NT2/D1 (cell line): ENCODE measurements at regions not wholly inside any gene's neighbourhood (a gene's known extent, or its start where the extent isn't known, plus 50 kb on each side); places are given as distances from the start of the nearest gene placed in this dataset.

Experiments
- DNase-seq: peaks from one replicate; pipeline ENCODE4 v3.0.0-alpha.2; 2011; ENCODE audit warnings: low read depth, low spot score
- H3K27me3 ChIP-seq: 2 replicates; pipeline ENCODE4 v1.6.0; 2011; ENCODE audit warnings: mild to moderate bottlenecking; ENCODE audit not compliant: insufficient read length, insufficient read depth
- H3K36me3 ChIP-seq: 2 replicates; pipeline ENCODE4 v1.6.1; 2011; ENCODE audit warnings: mild to moderate bottlenecking, low read length, mixed read lengths; ENCODE audit not compliant: insufficient read depth, insufficient read length
- H3K4me1 ChIP-seq: 2 replicates; pipeline ENCODE4 v1.5.1; 2011; ENCODE audit not compliant: insufficient read depth, insufficient read length
- H3K4me3 ChIP-seq: 2 replicates; pipeline ENCODE4 v1.5.1; 2011; ENCODE audit warnings: low read depth; ENCODE audit not compliant: insufficient read length
- H3K9ac ChIP-seq: 2 replicates; pipeline ENCODE4 v1.6.0; 2011; ENCODE audit warnings: low read depth; ENCODE audit not compliant: insufficient read length
- H3K9me3 ChIP-seq: 2 replicates; pipeline ENCODE4 v1.5.1; 2011; ENCODE audit warnings: mild to moderate bottlenecking, low read length; ENCODE audit not compliant: insufficient read depth
- SUZ12 ChIP-seq: IDR thresholded peaks from 2 replicates; pipeline ENCODE4 v1.6.1; 2011; ENCODE audit not compliant: insufficient read length, insufficient read depth; ENCODE audit errors: extremely low read depth
- YY1 ChIP-seq: IDR thresholded peaks from 2 replicates; pipeline ENCODE4 v1.6.1; 2011; ENCODE audit not compliant: insufficient read length, insufficient read depth
- ZNF274 ChIP-seq: IDR thresholded peaks from 2 replicates; pipeline ENCODE4 v1.6.1; 2011; ENCODE audit warnings: mild to moderate bottlenecking, low read depth, low read length

DNA sequence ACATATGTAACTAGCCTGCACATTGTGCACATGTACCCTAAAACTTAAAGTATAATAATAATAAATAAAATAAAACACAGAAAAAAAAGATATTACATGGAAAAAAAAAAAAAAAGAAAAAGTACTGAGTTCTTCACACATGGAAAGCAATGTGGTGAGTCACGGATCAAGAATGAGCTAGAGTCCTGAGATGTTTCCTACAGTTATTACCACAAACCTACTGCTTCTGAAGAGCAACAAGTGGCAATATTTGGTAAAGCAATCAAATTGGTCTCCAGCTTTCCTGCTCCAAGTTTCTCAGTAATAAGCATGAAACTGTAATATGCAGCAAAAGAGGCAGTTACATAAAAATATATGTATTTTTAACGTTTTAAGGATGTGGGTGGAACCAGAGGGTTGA is 223.3 kb upstream of the SALL1 start:
- no peak overlapping the region for H3K9ac ChIP-seq
- no peaks in the 10 kb centered on the region; the same call in 1 of the 2 replicates for H3K9me3 ChIP-seq
- H3K4me1 ChIP-seq: no peaks in the 10 kb centered on the region
- H3K36me3 ChIP-seq: no peaks in the 10 kb centered on the region
- TF ChIP-seq ZNF274 (no peak), SUZ12 (no peak), YY1 (no peak)
- no peak overlapping the region for H3K4me3 ChIP-seq
- H3K27me3 ChIP-seq: no peaks in the 10 kb centered on the region
- DNase-seq: no peak

DNA sequence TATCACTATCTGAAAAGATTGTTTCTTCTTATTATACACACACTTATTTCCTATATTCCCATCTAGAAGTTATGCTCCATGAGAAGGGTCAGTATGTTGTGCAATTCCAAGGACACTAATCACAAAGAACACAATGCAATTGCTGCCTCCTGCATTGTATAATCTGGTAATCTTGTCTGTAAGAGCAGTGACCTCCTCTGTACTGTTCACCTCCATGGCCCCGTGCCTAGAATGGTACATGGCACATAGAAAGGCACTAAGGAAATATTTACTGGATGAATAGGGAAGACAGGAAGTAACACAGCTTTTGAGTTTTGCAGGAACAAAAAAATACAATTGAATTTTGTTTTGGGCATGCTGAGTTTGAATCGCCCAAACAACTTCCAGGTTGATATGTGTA is 214.6 kb upstream of the SALL1 start:
- no peaks in the 10 kb centered on the region for H3K27me3 ChIP-seq
- H3K36me3 ChIP-seq: no peaks in the 10 kb centered on the region
- H3K4me1 ChIP-seq: no peaks in the 10 kb centered on the region
- TF ChIP-seq SUZ12 (no peak), YY1 (no peak), ZNF274 (no peak)
- no peak overlapping the region for H3K9ac ChIP-seq
- no peak for DNase-seq
- no peak overlapping the region for H3K4me3 ChIP-seq
- no peaks in the 10 kb centered on the region; the same call in 1 of the 2 replicates for H3K9me3 ChIP-seq

- no peak overlapping the region for H3K9ac ChIP-seq
- peak; percentile 92 for DNase-seq
- no peaks in the 10 kb centered on the region for H3K36me3 ChIP-seq
- no peak for TF ChIP-seq ZNF274
- TF ChIP-seq SUZ12: no peak
- no peak for TF ChIP-seq YY1
- no peak overlapping the region for H3K4me3 ChIP-seq
- H3K27me3 ChIP-seq: peaks cover 9% of the 10 kb centered on the region
- H3K4me1 ChIP-seq: peaks cover 4% of the 10 kb centered on the region
- peaks cover 6% of the 10 kb centered on the region; the same call in 1 of the 2 replicates for H3K9me3 ChIP-seq
Observed at GRCh38 chr16:51359141-51359955, 208.3 kb upstream of the SALL1 start.

- peaks cover 9% of the 10 kb centered on the region for H3K27me3 ChIP-seq
- TF ChIP-seq YY1 (no peak), SUZ12 (no peak), ZNF274 (no peak)
- DNase-seq: no peak
Observed at GRCh38 chr16:51357839-51358238, 206.8 kb upstream of the SALL1 start.

GRCh38 chr16:51355875-51356274 is 204.8 kb upstream of the SALL1 start:
- peaks cover 9% of the 10 kb centered on the region for H3K27me3 ChIP-seq
- no peaks in the 10 kb centered on the region for H3K36me3 ChIP-seq
- peaks cover 6% of the 10 kb centered on the region; the same call in 1 of the 2 replicates for H3K9me3 ChIP-seq
- no peak for TF ChIP-seq SUZ12
- no peak for TF ChIP-seq YY1
- no peak for TF ChIP-seq ZNF274
- no peak overlapping the region for H3K4me3 ChIP-seq
- no peak for DNase-seq
- H3K4me1 ChIP-seq: peaks cover 4% of the 10 kb centered on the region
- no peak overlapping the region for H3K9ac ChIP-seq

More at GRCh38 chr16:51357839-51358238, 206.8 kb upstream of the SALL1 start:
- peaks cover 6% of the 10 kb centered on the region; the same call in 1 of the 2 replicates for H3K9me3 ChIP-seq
- no peak overlapping the region for H3K9ac ChIP-seq
- H3K4me1 ChIP-seq: peaks cover 4% of the 10 kb centered on the region
- no peak overlapping the region for H3K4me3 ChIP-seq
- no peaks in the 10 kb centered on the region for H3K36me3 ChIP-seq

DNA sequence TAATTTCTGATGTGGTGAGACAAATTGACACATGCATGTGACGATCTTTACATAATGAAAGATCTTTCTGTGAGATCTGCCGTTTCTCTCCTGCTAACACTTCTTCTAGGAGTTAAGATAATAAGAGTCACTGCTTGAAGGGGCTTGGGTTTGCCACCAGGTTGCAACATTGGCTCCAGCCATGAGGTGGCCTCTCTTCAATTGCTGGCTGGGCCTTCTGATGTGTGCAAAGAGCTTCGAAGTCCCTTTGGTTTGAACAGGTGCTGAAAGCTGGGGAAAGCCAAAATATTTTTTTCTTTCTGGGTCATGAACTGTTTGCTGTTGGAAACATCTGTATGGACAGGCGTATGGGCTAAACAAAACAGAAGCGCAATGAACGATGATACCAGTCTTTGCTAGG is 204.1 kb upstream of the SALL1 start:
- TF ChIP-seq YY1 (no peak), ZNF274 (no peak), SUZ12 (no peak)
- Histone ChIP-seq H3K27me3 (peaks cover 9% of the 10 kb centered on the region), H3K9me3 (peaks cover 6% of the 10 kb centered on the region; the same call in 1 of the 2 replicates), H3K36me3 (no peaks in the 10 kb centered on the region), H3K4me1 (peaks cover 4% of the 10 kb centered on the region), H3K9ac (no peak overlapping the region), H3K4me3 (no peak overlapping the region)
- no peak for DNase-seq

DNA sequence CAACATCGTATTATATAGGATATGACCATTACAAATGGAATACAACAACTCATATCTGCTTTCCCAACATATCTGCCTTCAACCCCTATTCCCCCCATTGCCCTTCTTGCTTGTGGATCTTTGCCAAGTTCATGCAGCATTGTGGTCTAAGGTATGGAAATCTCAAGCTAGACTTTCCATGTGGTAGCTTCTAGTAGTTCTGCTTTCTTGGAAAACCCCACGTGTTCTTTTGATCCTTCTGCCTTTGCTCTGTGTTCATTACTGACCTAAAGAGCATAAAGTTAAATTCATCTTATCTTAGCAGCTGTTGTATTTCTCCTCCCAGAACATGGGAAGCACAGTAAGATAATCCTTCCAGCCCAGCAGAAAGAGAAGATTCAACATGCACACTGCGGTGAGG is 202.0 kb upstream of the SALL1 start:
- DNase-seq: no peak
- H3K36me3 ChIP-seq: no peaks in the 10 kb centered on the region
- H3K4me3 ChIP-seq: no peak overlapping the region
- H3K9ac ChIP-seq: no peak overlapping the region
- peaks cover 6% of the 10 kb centered on the region; the same call in 1 of the 2 replicates for H3K9me3 ChIP-seq
- H3K27me3 ChIP-seq: peaks cover 9% of the 10 kb centered on the region
- no peak for TF ChIP-seq YY1
- TF ChIP-seq ZNF274: no peak
- TF ChIP-seq SUZ12: no peak
- no peaks in the 10 kb centered on the region for H3K4me1 ChIP-seq
